Transverse colon (tissue), 4 donors: ENCODE measurements at regions not wholly inside any gene's neighbourhood (a gene's known extent, or its start where the extent isn't known, plus 50 kb on each side); places are given as distances from the start of the nearest gene placed in this dataset.
A peak's percentile ranks its signal among the peaks of the same experiment; 100 is the strongest.

Source experiments
- DNase-seq: peaks from one replicate; pipeline ENCODE4 v3.0.0-alpha.2; 2019
- H3K27ac ChIP-seq, 4 donors: fragments of 200-600 bp; sonication (generic); 2 replicates each; pipeline ENCODE4 v1.5.1; 2016 to 2018; ENCODE audit warnings: inconsistent platforms in 4 of 4
- H3K27me3 ChIP-seq: fragments of 200-600 bp; sonication (generic); 2 replicates; pipeline ENCODE4 v1.5.1; 2017; ENCODE audit warnings: inconsistent platforms
- H3K36me3 ChIP-seq, 4 donors: fragments of 200-600 bp; sonication (generic); 2 replicates each; pipeline ENCODE4 v1.5.1; 2017 to 2019; ENCODE audit warnings: inconsistent platforms in 4 of 4
- H3K4me1 ChIP-seq, 4 donors: fragments of 200-600 bp; sonication (generic); 2 replicates each; pipeline ENCODE4 v1.5.1; 2017 to 2020; ENCODE audit warnings: inconsistent platforms in 4 of 4
- H3K4me3 ChIP-seq, 4 donors: fragments of 200-600 bp; sonication (generic); 1 replicate in 1 of 4; 2 replicates in 3 of 4; pipeline versions ENCODE4 v1.5.1 to v1.6.1; 2017 to 2019; ENCODE audit warnings: inconsistent platforms in 4 of 4
- H3K9me3 ChIP-seq, 2 donors: fragments of 200-600 bp; sonication (generic); 2 replicates each; pipeline ENCODE4 v1.5.1; 2017 to 2019; ENCODE audit warnings: inconsistent platforms in 2 of 2
- CTCF ChIP-seq, 5 experiments: fragments of 200-600 bp in 3 of 5; fragments of 450-650 bp in 2 of 5; sonication (generic) in 3 of 5; IDR thresholded peaks; 1 replicate in 2 of 5; 2 replicates in 3 of 5; pipeline ENCODE4 v1.5.1; 2016 to 2017; ENCODE audit warnings: antibody characterized with exemption in 5 of 5, inconsistent platforms in 3 of 5, mild to moderate bottlenecking in 2 of 5, moderate library complexity in 1 of 5
- EP300 ChIP-seq: sonication (generic); formaldehyde crosslinking; IDR thresholded peaks from one replicate; pipeline ENCODE4 v1.6.1; 2017; ENCODE audit warnings: antibody characterized with exemption, low read depth
- POLR2A ChIP-seq: fragments of 450-650 bp; IDR thresholded peaks from one replicate; pipeline ENCODE4 v1.6.1; 2016; ENCODE audit warnings: antibody characterized with exemption, mild to moderate bottlenecking, moderate library complexity
- POLR2AphosphoS5 ChIP-seq, 3 donors: sonication (generic); formaldehyde crosslinking; IDR thresholded peaks; one replicate each; pipeline ENCODE4 v1.6.1; 2016; ENCODE audit warnings: antibody characterized with exemption in 3 of 3
- WGBS, 2 donors: methylation state at CpG; one replicate each; pipeline ENCODE4 v1.1.5; 2018; ENCODE audit warnings: low coverage in 1 of 2; 5-methylcytosine and 5-hydroxymethylcytosine counted together
- in situ Hi-C, 4 donors: fragments of 200-750 bp; cut with MboI; loops; one replicate each; pipeline versions ENCODE4 v1.15.0 to v1.15.1; 2017; ENCODE audit warnings: low sequenced_read_pairs in 3 of 4, low pct_ligation_motif_present in 1 of 4, low pct_unique_long_range_greater_than_20kb in 1 of 4
- intact Hi-C: fragments of 100-400 bp; cut with DNase I; formaldehyde crosslinking; loops from one replicate; pipeline ENCODE4 v1.15.1; 2023; ENCODE audit warnings: low total_unique reads

GRCh38 chr11:82559609-82560008, 174.1 kb downstream of the FAM181B start:
- Histone ChIP-seq H3K4me1 (no peaks in the 10 kb centered on the region), H3K4me3 (no peak overlapping the region), H3K36me3 (no peaks in the 10 kb centered on the region), H3K9me3 (no peaks in the 10 kb centered on the region), H3K27ac (no peak overlapping the region), H3K27me3 (no peaks in the 10 kb centered on the region)
- 61 to 63% methylated on average over 2 of the region's 2 CpGs for WGBS, 2 donors
- TF ChIP-seq EP300 (no peak), POLR2AphosphoS5 (IDR thresholded peaks at IDR 0.05) (no peak), CTCF (IDR thresholded peaks at IDR 0.05) (no peak), POLR2A (no peak)
- in situ Hi-C loops (no loop called here), intact Hi-C loops (no loop called here)
- DNase-seq, result no peak

DNA sequence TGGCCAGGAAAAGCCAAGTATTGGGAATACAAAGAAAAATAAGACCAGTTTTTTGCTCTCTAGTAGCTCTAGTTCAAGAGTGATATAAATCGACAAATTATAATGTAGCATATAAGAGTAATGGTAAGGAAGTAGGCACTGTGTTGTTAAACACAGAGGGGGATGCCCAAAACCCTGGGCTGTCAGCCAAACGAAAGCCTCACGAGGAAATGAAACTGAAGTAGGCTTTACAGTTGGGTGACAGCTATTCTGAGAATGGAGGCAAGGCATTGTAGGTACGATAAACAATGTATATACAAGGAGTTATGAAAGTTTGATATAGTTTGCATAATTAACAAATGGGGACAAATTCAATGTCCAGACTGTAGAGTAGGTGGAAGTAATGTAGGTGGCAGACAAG, 176.4 kb downstream of the FAM181B start:
- Histone ChIP-seq H3K27me3 (no peaks in the 10 kb centered on the region), H3K4me3 (no peak overlapping the region), H3K27ac (no peak overlapping the region), H3K36me3 (no peaks in the 10 kb centered on the region), H3K4me1 (no peaks in the 10 kb centered on the region), H3K9me3 (no peaks in the 10 kb centered on the region)
- TF ChIP-seq EP300 (no peak), CTCF (IDR thresholded peaks at IDR 0.05) (no peak)
- intact Hi-C loops (no loop called here), in situ Hi-C loops (no loop called here)
- WGBS, 2 donors, result 42 to 48% methylated on average over 4 of the region's 4 CpGs
- peak; percentile 28 for DNase-seq

DNA sequence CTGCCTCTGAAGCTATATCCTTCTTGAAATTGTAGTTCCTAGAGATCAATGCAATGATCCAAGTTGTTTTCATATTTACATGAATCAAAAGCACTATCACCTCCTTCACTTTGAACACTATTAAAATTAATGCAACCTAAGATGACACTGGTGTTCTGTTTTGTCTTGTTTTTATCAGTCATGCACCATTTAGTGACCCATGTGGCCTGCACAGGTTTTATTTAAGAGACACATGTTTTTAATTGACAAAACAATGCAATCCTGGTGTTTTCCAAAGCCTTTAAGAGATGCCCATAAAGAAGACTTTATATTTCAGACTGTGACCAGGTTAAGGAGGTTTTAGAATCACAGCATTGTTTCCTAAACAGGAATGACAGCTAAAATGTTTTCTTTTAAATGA, 177.5 kb downstream of the FAM181B start:
- no peaks in the 10 kb centered on the region for H3K27me3 ChIP-seq
- intact Hi-C loops (no loop called here), in situ Hi-C loops (no loop called here)
- DNase-seq, result no peak
- H3K36me3 ChIP-seq, result no peaks in the 10 kb centered on the region
- no peak overlapping the region for H3K4me3 ChIP-seq
- H3K27ac ChIP-seq, result no peak overlapping the region
- H3K9me3 ChIP-seq, result no peaks in the 10 kb centered on the region
- TF ChIP-seq POLR2AphosphoS5 (IDR thresholded peaks at IDR 0.05) (no peak), CTCF (IDR thresholded peaks at IDR 0.05) (no peak), EP300 (no peak), POLR2A (no peak)
- no peaks in the 10 kb centered on the region for H3K4me1 ChIP-seq

GRCh38 chr11:82546661-82547557, 186.8 kb downstream of the FAM181B start:
- in situ Hi-C loops (no loop called here), intact Hi-C loops (no loop called here)
- no peak overlapping the region for H3K4me3 ChIP-seq
- WGBS, 2 donors, result 13% methylated on average over 3 of the region's 3 CpGs; no CpG with 5 or more reads in 1 of the 2 donors
- DNase-seq, result no peak
- no peak for TF ChIP-seq POLR2A
- H3K9me3 ChIP-seq, result no peaks in the 10 kb centered on the region
- no peaks in the 10 kb centered on the region for H3K4me1 ChIP-seq
- H3K36me3 ChIP-seq, result no peaks in the 10 kb centered on the region
- no peaks in the 10 kb centered on the region for H3K27me3 ChIP-seq
- H3K27ac ChIP-seq, result no peak overlapping the region

- H3K4me1 ChIP-seq, result no peaks in the 10 kb centered on the region
- in situ Hi-C loops (no loop called here), intact Hi-C loops (no loop called here)
- H3K27ac ChIP-seq, result no peak overlapping the region
- H3K36me3 ChIP-seq, result no peaks in the 10 kb centered on the region
- DNase-seq, result no peak
- TF ChIP-seq CTCF (IDR thresholded peaks at IDR 0.05), result no peak
- TF ChIP-seq POLR2A, result no peak
- no peak for TF ChIP-seq POLR2AphosphoS5 (IDR thresholded peaks at IDR 0.05)
- TF ChIP-seq EP300, result no peak
- H3K27me3 ChIP-seq, result no peaks in the 10 kb centered on the region
- no peaks in the 10 kb centered on the region for H3K9me3 ChIP-seq
- H3K4me3 ChIP-seq, result no peak overlapping the region
Observed at GRCh38 chr11:82539669-82540068, 194.0 kb downstream of the FAM181B start.
